GM19468 (cell line): ENCODE measurements at regions not wholly inside any gene's neighbourhood (a gene's known extent, or its start where the extent isn't known, plus 50 kb on each side); places are given as distances from the start of the nearest gene placed in this dataset.
"Not testable (repeated sequence)": the region's sequence is repeated elsewhere in the genome, so short reads cannot be mapped to it uniquely, and the experiment has no call there.

Experiments
- ATAC-seq: cut with Tn5 transposase; IDR thresholded peaks from one replicate; pipeline ENCODE4 v1.9.1; 2021; ENCODE audit warnings: mild to moderate bottlenecking, moderate library complexity, moderate number of reproducible peaks; ENCODE audit not compliant: unreplicated experiment; ENCODE audit errors: extremely low read depth

- ATAC-seq, result no peak
These were observed 698.6 kb upstream of the MDGA2 start for GRCh38 chr14:48373981-48374380.

- ATAC-seq, result no peak
These were observed 675.6 kb upstream of the MDGA2 start for GRCh38 chr14:48350971-48351370.

GRCh38 chr14:48349689-48350088 is 674.3 kb upstream of the MDGA2 start:
- ATAC-seq, result no peak

- no peak for ATAC-seq
These were observed 665.7 kb upstream of the MDGA2 start for GRCh38 chr14:48341069-48341468.

GRCh38 chr14:48333221-48333920 is 658.0 kb upstream of the MDGA2 start:
- ATAC-seq, result no peak

- no peak for ATAC-seq
These were observed 656.0 kb upstream of the MDGA2 start for GRCh38 chr14:48331421-48331820.

- ATAC-seq, result no peak
These were observed 650.1 kb upstream of the MDGA2 start for GRCh38 chr14:48325486-48325885.

GRCh38 chr14:48323665-48324064 is 648.3 kb upstream of the MDGA2 start:
- no peak for ATAC-seq

GRCh38 chr14:48319823-48320222 is 644.4 kb upstream of the MDGA2 start:
- ATAC-seq, result no peak

GRCh38 chr14:48304729-48305128 is 629.3 kb upstream of the MDGA2 start:
- no peak for ATAC-seq

GRCh38 chr14:48289701-48290100 is 614.3 kb upstream of the MDGA2 start:
- no peak for ATAC-seq

- not testable (repeated sequence) for ATAC-seq
These were observed 609.8 kb upstream of the MDGA2 start for GRCh38 chr14:48285217-48285616.

- ATAC-seq, result no peak
These were observed 599.9 kb upstream of the MDGA2 start for GRCh38 chr14:48275301-48275700.

GRCh38 chr14:48274826-48275225 is 599.4 kb upstream of the MDGA2 start:
- ATAC-seq, result no peak

GRCh38 chr14:48267926-48268325 is 592.5 kb upstream of the MDGA2 start:
- not testable (repeated sequence) for ATAC-seq

GRCh38 chr14:48266201-48266600 is 590.8 kb upstream of the MDGA2 start:
- ATAC-seq, result not testable (repeated sequence)

- no peak for ATAC-seq
These were observed 586.0 kb upstream of the MDGA2 start for GRCh38 chr14:48261436-48261835.

- ATAC-seq, result not testable (repeated sequence)
These were observed 585.2 kb upstream of the MDGA2 start for GRCh38 chr14:48260394-48261295.

- not testable (repeated sequence) for ATAC-seq
These were observed 584.5 kb upstream of the MDGA2 start for GRCh38 chr14:48259876-48260275.

GRCh38 chr14:48259232-48259631 is 583.8 kb upstream of the MDGA2 start:
- not testable (repeated sequence) for ATAC-seq

GRCh38 chr14:48258703-48259102 is 583.3 kb upstream of the MDGA2 start:
- ATAC-seq, result not testable (repeated sequence)
